ENCODE measurements at regions not wholly inside any gene's neighbourhood (a gene's known extent, or its start where the extent isn't known, plus 50 kb on each side); places are given as distances from the start of the nearest gene placed in this dataset.

DNA sequence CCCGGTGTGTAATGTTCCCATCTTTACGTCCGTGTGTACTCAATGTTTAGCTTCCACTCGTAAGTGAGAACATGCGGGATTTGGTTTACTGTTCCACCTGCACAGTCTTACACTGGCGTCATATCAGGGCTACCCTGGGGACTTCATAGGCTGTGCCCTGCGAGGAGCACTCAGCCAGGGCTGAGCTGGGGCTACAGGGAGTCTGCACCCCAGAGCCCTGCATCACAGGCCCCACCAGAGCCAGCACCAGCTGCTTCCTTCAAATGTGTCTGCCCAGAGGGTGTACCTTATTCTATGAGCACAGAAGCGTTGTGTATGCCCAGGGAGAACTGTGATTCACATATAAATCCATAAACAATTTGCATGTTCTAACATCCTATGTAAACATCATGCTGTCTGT lies 277.1 kb downstream of the TCERG1L start:
- H4K8ac ChIP-seq (ENCODE audit: low read depth in 2 of 2, low read length in 2 of 2): no peak overlapping the region
- H3K27me3 ChIP-seq (ENCODE audit: control insufficient read depth, insufficient read depth, low read length): no peaks in the 10 kb centered on the region
- no peak overlapping the region for H3K9ac ChIP-seq (ENCODE audit: low read depth, low read length)
- dilution Hi-C loops (cut with HindIII; ENCODE audit: low sequenced_read_pairs, unreplicated experiment): no loop called here
- no peak overlapping the region for H2BK20ac ChIP-seq (ENCODE audit: low read depth, low read length)
- ATAC-seq (ENCODE audit: low read depth) (no peak), DNase-seq (no peak)
- H3K4ac ChIP-seq (ENCODE audit: low read depth, low read length): no peak overlapping the region
- peaks cover 40% of the 10 kb centered on the region for H3K9me3 ChIP-seq (ENCODE audit: control insufficient read depth, insufficient read depth, low read length)
- 61% methylated on average over 5 of the region's 8 CpGs; no CpG with 5 or more reads in 1 of the 2 experiments for WGBS, 2 experiments (ENCODE audit: extremely low coverage in 2 of 2, insufficient read length in 1 of 2)
- H3K36me3 ChIP-seq (ENCODE audit: control insufficient read depth, insufficient read depth, low read length): no peaks in the 10 kb centered on the region
- no peak overlapping the region for H2BK15ac ChIP-seq (ENCODE audit: low read depth, low read length)
- H3K23ac ChIP-seq (ENCODE audit: low read depth, low read length): no peak overlapping the region
- H2AK9ac ChIP-seq (replicated peaks; ENCODE audit: low read depth, low read length, poor library complexity): no peak overlapping the region
- H4K91ac ChIP-seq (ENCODE audit: insufficient read depth, low read depth, low read length): no peak overlapping the region
- H2AK5ac ChIP-seq (ENCODE audit: low read depth, low read length): no peak overlapping the region
- no peak overlapping the region for H3K56ac ChIP-seq (ENCODE audit: extremely low read depth, insufficient read depth, low read length)
- no peaks in the 10 kb centered on the region for H3K9me1 ChIP-seq (ENCODE audit: insufficient read depth, low read length)
- no TSS peak for BruUV-seq (replicated peaks)
- H2AFZ ChIP-seq (replicated peaks; ENCODE audit: low read length, poor library complexity): no peak overlapping the region
- no peak overlapping the region for H3K4me3 ChIP-seq (ENCODE audit: insufficient read depth, low read depth, low read length)
- H3K4me1 ChIP-seq (ENCODE audit: control insufficient read depth, insufficient read depth, low read length): no peaks in the 10 kb centered on the region
- no peak overlapping the region for H2BK120ac ChIP-seq (ENCODE audit: low read depth, low read length)
- intact Hi-C loops (cut with micrococcal nuclease): no loop called here
- H4K20me1 ChIP-seq (ENCODE audit: insufficient read depth, low read length): no peaks in the 10 kb centered on the region
- H4K5ac ChIP-seq (ENCODE audit: low read depth, low read length): no peak overlapping the region
- ChIA-PET CTCF (no interaction called here), POLR2A (ENCODE audit: unreplicated experiment) (no interaction called here)
- no peak overlapping the region for H3K27ac ChIP-seq (ENCODE audit: insufficient read depth, low read length)
- H2BK5ac ChIP-seq (ENCODE audit: low read depth, low read length, poor library complexity, severe bottlenecking): no peak overlapping the region
- no peak overlapping the region for H3K4me2 ChIP-seq (ENCODE audit: low read depth, low read length)
- H3K18ac ChIP-seq (ENCODE audit: low read depth, low read length): no peak overlapping the region
- no peaks in the 10 kb centered on the region for H3K79me1 ChIP-seq (ENCODE audit: low read depth in 1 of 2, low read length in 2 of 2)
- in situ Hi-C loops (cut with MboI; ENCODE audit: low sequenced_read_pairs): no loop called here
- TF ChIP-seq USF2 (IDR thresholded peaks at IDR 0.05; ENCODE audit: low read depth, low read length): no peak
- no peak for TF ChIP-seq BHLHE40 (IDR thresholded peaks at IDR 0.05; ENCODE audit: low read depth, low read length)
- TF ChIP-seq POLR2A (IDR thresholded peaks at IDR 0.05; ENCODE audit: low read depth, low read length): no peak
- TF ChIP-seq, protein P1, sequence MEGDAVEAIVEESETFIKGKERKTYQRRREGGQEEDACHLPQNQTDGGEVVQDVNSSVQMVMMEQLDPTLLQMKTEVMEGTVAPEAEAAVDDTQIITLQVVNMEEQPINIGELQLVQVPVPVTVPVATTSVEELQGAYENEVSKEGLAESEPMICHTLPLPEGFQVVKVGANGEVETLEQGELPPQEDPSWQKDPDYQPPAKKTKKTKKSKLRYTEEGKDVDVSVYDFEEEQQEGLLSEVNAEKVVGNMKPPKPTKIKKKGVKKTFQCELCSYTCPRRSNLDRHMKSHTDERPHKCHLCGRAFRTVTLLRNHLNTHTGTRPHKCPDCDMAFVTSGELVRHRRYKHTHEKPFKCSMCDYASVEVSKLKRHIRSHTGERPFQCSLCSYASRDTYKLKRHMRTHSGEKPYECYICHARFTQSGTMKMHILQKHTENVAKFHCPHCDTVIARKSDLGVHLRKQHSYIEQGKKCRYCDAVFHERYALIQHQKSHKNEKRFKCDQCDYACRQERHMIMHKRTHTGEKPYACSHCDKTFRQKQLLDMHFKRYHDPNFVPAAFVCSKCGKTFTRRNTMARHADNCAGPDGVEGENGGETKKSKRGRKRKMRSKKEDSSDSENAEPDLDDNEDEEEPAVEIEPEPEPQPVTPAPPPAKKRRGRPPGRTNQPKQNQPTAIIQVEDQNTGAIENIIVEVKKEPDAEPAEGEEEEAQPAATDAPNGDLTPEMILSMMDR (conservative IDR thresholded peaks at IDR 0.05; ENCODE audit: low read depth, low read length): no peak
- no peak for TF ChIP-seq RFX5 (IDR thresholded peaks at IDR 0.05; ENCODE audit: low read depth, low read length)
- no peak overlapping the region for H3K14ac ChIP-seq (replicated peaks; ENCODE audit: low read depth, low read length)
